Esophagus muscularis mucosa (tissue), 3 donors: ENCODE measurements at regions not wholly inside any gene's neighbourhood (a gene's known extent, or its start where the extent isn't known, plus 50 kb on each side); places are given as distances from the start of the nearest gene placed in this dataset.

Experiments
- POLR2A ChIP-seq: fragments of 450-650 bp; IDR thresholded peaks from one replicate; pipeline ENCODE4 v1.6.1; 2017; ENCODE audit warnings: antibody characterized with exemption, moderate library complexity, mild to moderate bottlenecking, low read depth
- TF ChIP-seq, protein P1 (sequence below), 3 experiments: fragments of 200-600 bp in 2 of 3; fragments of 450-650 bp in 1 of 3; sonication (generic) in 2 of 3; IDR thresholded peaks; one replicate each; pipeline ENCODE4 v1.5.1; 2017 to 2019; ENCODE audit warnings: antibody characterized with exemption in 3 of 3, mild to moderate bottlenecking in 2 of 3, moderate library complexity in 1 of 3

GRCh38 chr4:137664416-137664815, 132.1 kb upstream of the PCDH18 start:
- TF ChIP-seq, protein P1, sequence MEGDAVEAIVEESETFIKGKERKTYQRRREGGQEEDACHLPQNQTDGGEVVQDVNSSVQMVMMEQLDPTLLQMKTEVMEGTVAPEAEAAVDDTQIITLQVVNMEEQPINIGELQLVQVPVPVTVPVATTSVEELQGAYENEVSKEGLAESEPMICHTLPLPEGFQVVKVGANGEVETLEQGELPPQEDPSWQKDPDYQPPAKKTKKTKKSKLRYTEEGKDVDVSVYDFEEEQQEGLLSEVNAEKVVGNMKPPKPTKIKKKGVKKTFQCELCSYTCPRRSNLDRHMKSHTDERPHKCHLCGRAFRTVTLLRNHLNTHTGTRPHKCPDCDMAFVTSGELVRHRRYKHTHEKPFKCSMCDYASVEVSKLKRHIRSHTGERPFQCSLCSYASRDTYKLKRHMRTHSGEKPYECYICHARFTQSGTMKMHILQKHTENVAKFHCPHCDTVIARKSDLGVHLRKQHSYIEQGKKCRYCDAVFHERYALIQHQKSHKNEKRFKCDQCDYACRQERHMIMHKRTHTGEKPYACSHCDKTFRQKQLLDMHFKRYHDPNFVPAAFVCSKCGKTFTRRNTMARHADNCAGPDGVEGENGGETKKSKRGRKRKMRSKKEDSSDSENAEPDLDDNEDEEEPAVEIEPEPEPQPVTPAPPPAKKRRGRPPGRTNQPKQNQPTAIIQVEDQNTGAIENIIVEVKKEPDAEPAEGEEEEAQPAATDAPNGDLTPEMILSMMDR (IDR thresholded peaks at IDR 0.05): no peak
- TF ChIP-seq POLR2A: no peak
